ENCODE measurements at regions not wholly inside any gene's neighbourhood (a gene's known extent, or its start where the extent isn't known, plus 50 kb on each side); places are given as distances from the start of the nearest gene placed in this dataset.

DNA sequence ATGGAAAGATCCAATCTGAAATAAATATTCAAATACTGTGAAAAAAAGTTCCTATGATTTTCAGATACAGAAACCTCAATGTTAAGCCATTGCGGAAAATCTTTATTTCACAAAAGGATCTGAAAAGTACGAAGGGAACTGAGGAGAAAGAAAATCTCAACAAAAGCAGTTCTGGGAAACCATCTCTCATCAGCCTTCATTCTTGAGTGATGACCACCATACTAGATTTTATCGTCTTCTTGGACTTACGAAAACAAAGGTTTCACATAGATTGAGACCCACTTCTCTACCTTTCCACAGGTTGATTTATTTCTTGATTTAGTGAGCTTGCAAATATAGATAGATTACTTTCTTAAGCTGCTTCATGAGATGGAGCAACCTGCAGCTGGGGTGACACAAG, 293.4 kb upstream of the LYZL1 start:
- TF ChIP-seq, protein P1, sequence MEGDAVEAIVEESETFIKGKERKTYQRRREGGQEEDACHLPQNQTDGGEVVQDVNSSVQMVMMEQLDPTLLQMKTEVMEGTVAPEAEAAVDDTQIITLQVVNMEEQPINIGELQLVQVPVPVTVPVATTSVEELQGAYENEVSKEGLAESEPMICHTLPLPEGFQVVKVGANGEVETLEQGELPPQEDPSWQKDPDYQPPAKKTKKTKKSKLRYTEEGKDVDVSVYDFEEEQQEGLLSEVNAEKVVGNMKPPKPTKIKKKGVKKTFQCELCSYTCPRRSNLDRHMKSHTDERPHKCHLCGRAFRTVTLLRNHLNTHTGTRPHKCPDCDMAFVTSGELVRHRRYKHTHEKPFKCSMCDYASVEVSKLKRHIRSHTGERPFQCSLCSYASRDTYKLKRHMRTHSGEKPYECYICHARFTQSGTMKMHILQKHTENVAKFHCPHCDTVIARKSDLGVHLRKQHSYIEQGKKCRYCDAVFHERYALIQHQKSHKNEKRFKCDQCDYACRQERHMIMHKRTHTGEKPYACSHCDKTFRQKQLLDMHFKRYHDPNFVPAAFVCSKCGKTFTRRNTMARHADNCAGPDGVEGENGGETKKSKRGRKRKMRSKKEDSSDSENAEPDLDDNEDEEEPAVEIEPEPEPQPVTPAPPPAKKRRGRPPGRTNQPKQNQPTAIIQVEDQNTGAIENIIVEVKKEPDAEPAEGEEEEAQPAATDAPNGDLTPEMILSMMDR (IDR thresholded peaks at IDR 0.05; ENCODE audit: low read depth, low read length, missing input control): no peak
- TF ChIP-seq, protein P2, sequence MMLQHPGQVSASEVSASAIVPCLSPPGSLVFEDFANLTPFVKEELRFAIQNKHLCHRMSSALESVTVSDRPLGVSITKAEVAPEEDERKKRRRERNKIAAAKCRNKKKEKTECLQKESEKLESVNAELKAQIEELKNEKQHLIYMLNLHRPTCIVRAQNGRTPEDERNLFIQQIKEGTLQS (IDR thresholded peaks at IDR 0.05): no peak
- TF ChIP-seq, protein P3, sequence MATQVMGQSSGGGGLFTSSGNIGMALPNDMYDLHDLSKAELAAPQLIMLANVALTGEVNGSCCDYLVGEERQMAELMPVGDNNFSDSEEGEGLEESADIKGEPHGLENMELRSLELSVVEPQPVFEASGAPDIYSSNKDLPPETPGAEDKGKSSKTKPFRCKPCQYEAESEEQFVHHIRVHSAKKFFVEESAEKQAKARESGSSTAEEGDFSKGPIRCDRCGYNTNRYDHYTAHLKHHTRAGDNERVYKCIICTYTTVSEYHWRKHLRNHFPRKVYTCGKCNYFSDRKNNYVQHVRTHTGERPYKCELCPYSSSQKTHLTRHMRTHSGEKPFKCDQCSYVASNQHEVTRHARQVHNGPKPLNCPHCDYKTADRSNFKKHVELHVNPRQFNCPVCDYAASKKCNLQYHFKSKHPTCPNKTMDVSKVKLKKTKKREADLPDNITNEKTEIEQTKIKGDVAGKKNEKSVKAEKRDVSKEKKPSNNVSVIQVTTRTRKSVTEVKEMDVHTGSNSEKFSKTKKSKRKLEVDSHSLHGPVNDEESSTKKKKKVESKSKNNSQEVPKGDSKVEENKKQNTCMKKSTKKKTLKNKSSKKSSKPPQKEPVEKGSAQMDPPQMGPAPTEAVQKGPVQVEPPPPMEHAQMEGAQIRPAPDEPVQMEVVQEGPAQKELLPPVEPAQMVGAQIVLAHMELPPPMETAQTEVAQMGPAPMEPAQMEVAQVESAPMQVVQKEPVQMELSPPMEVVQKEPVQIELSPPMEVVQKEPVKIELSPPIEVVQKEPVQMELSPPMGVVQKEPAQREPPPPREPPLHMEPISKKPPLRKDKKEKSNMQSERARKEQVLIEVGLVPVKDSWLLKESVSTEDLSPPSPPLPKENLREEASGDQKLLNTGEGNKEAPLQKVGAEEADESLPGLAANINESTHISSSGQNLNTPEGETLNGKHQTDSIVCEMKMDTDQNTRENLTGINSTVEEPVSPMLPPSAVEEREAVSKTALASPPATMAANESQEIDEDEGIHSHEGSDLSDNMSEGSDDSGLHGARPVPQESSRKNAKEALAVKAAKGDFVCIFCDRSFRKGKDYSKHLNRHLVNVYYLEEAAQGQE (IDR thresholded peaks at IDR 0.05): no peak
- TF ChIP-seq HNF4A (conservative IDR thresholded peaks at IDR 0.05) (no peak), RAD21 (IDR thresholded peaks at IDR 0.05) (no peak), HNF4G (IDR thresholded peaks at IDR 0.05) (no peak)
- TF ChIP-seq, protein P4, sequence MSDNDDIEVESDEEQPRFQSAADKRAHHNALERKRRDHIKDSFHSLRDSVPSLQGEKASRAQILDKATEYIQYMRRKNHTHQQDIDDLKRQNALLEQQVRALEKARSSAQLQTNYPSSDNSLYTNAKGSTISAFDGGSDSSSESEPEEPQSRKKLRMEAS (IDR thresholded peaks at IDR 0.05): no peak
